ENCODE measurements at regions not wholly inside any gene's neighbourhood (a gene's known extent, or its start where the extent isn't known, plus 50 kb on each side); places are given as distances from the start of the nearest gene placed in this dataset.
"Not testable (repeated sequence)": the region's sequence is repeated elsewhere in the genome, so short reads cannot be mapped to it uniquely, and the experiment has no call there.

DNA sequence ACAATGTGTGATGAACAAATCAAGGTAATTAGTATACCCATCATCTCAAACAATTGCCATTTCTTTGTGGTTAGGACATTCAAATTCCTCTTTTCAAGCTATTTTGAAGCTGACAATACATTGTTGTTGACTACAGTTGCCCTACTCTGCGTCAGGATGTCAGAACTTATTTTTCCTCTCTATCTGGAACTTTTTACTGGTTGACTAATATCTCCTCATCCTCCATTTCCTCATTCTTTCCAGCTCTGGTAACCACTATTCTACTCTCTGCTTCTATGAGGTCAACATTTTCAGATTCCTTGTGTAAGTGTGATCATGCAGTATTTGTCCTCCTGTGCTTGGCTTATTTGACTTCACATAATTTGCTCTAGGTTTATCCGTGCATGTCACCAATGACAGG lies 240.5 kb upstream of the HS3ST1 start:
- Histone ChIP-seq H3K27ac (ENCODE audit: insufficient read depth, low read length, poor library complexity, severe bottlenecking) (no peak overlapping the region), H3K4me3 (ENCODE audit: insufficient read depth, low read depth, low read length, poor library complexity, severe bottlenecking) (no peak overlapping the region), H3K27me3 (replicated peaks; ENCODE audit: control insufficient read depth, insufficient read depth, low read length, poor library complexity, severe bottlenecking) (no peaks in the 10 kb centered on the region), H3K36me3 (ENCODE audit: control insufficient read depth, insufficient read depth, low read length) (no peaks in the 10 kb centered on the region), H3K9me3 (ENCODE audit: control insufficient read depth, low read length) (no peaks in the 10 kb centered on the region), H3K4me1 (ENCODE audit: control insufficient read depth, insufficient read depth, low read length, poor library complexity, severe bottlenecking) (no peaks in the 10 kb centered on the region)
- DNase-seq = no peak

DNA sequence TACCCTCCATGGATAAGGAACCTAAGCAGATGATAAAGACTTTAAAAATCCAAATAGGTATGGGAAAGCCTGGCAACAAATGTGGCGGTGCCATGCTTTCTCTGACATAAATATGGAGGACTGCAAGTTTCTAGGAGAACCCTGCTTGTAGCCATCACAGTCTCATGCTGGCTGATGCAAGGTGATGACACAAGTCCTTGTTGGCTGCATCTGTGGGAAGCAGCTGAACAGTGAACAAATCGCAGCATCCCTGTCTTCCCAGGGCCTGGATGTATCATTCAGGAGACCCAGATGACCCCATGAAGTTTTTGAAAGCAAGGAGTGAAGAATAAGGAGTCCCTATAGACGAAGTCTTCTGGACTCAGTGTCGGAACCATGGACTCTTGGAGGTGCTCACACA lies 234.4 kb upstream of the HS3ST1 start:
- Histone ChIP-seq H3K4me3 (ENCODE audit: insufficient read depth, low read depth, low read length, poor library complexity, severe bottlenecking) (no peak overlapping the region), H3K27ac (ENCODE audit: insufficient read depth, low read length, poor library complexity, severe bottlenecking) (no peak overlapping the region), H3K9me3 (ENCODE audit: control insufficient read depth, low read length) (no peaks in the 10 kb centered on the region), H3K27me3 (replicated peaks; ENCODE audit: control insufficient read depth, insufficient read depth, low read length, poor library complexity, severe bottlenecking) (no peaks in the 10 kb centered on the region), H3K36me3 (ENCODE audit: control insufficient read depth, insufficient read depth, low read length) (no peaks in the 10 kb centered on the region), H3K4me1 (ENCODE audit: control insufficient read depth, insufficient read depth, low read length, poor library complexity, severe bottlenecking) (no peaks in the 10 kb centered on the region)
- no peak for DNase-seq

DNA sequence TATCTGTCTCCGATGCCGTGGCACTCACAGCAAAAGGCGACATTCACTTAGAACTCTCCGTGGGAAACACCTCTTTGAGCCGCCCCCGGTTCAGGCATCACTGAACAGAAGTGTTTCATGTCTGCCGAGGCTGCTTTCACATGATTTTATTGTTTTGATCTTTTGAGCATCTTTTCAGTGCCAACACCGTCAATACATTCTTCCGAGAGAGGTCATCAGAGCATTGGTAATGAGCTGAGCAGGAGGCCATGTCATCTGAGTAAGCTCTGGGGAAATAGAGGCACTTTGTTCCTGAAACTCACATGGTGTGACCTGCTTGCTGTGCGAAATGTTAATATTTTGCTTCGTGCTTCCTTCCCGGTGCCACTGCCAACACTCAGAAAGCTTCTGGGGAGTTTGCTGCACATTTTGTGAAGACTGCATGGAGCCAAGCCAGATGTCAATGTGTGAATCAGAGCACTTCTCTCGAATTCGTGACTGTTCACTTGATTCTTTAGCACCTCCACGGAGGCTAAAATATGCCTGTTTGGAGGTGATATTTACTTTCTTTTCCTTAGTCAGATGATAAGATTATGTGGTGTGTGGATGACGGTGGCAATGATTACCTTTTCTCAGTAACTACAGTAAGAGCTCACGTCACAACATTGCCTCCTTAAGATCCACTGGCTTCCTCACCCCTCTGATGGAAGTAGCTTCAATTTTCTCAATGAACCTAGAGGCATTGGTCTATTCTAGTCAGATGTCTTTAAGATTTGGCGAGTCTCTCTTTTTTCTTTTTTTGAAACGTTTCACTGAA lies 222.3 kb upstream of the HS3ST1 start:
- Histone ChIP-seq H3K4me3 (ENCODE audit: insufficient read depth, low read depth, low read length, poor library complexity, severe bottlenecking) (no peak overlapping the region), H3K4me1 (ENCODE audit: control insufficient read depth, insufficient read depth, low read length, poor library complexity, severe bottlenecking) (no peaks in the 10 kb centered on the region), H3K36me3 (ENCODE audit: control insufficient read depth, insufficient read depth, low read length) (no peaks in the 10 kb centered on the region), H3K9me3 (ENCODE audit: control insufficient read depth, low read length) (no peaks in the 10 kb centered on the region), H3K27me3 (replicated peaks; ENCODE audit: control insufficient read depth, insufficient read depth, low read length, poor library complexity, severe bottlenecking) (peaks cover under 1% of the 10 kb centered on the region), H3K27ac (ENCODE audit: insufficient read depth, low read length, poor library complexity, severe bottlenecking) (no peak overlapping the region)
- no peak for DNase-seq

DNA sequence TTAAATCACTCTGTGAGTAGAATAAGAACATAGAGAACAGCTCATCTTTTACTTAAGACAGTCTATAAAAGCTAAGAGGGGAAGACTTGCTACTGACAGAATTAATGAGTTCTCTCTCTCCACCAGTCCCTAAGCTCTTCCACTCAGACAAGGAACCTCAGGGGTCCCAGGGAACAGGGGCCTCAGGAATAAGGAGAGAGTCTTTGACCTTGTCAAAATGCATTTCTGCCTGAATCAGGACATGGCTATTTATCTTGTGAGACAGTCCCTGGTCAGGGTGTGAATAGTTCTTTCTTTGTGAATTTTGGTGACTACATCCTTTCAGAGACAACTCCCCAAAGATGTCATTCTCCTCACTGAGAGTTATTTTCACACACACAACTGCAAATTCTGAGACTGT lies 218.7 kb upstream of the HS3ST1 start:
- Histone ChIP-seq H3K27ac (ENCODE audit: insufficient read depth, low read length, poor library complexity, severe bottlenecking) (no peak overlapping the region), H3K27me3 (replicated peaks; ENCODE audit: control insufficient read depth, insufficient read depth, low read length, poor library complexity, severe bottlenecking) (peaks cover 3% of the 10 kb centered on the region), H3K9me3 (ENCODE audit: control insufficient read depth, low read length) (no peaks in the 10 kb centered on the region), H3K4me1 (ENCODE audit: control insufficient read depth, insufficient read depth, low read length, poor library complexity, severe bottlenecking) (no peaks in the 10 kb centered on the region), H3K4me3 (ENCODE audit: insufficient read depth, low read depth, low read length, poor library complexity, severe bottlenecking) (no peak overlapping the region), H3K36me3 (ENCODE audit: control insufficient read depth, insufficient read depth, low read length) (no peaks in the 10 kb centered on the region)
- DNase-seq = no peak

GRCh38 chr4:11643081-11643480 lies 214.4 kb upstream of the HS3ST1 start:
- not testable (repeated sequence) for DNase-seq; H3K9me3 ChIP-seq (ENCODE audit: control insufficient read depth, low read length); H3K27me3 ChIP-seq (replicated peaks; ENCODE audit: control insufficient read depth, insufficient read depth, low read length, poor library complexity, severe bottlenecking); H3K36me3 ChIP-seq (ENCODE audit: control insufficient read depth, insufficient read depth, low read length); H3K4me1 ChIP-seq (ENCODE audit: control insufficient read depth, insufficient read depth, low read length, poor library complexity, severe bottlenecking); H3K4me3 ChIP-seq (ENCODE audit: insufficient read depth, low read depth, low read length, poor library complexity, severe bottlenecking); H3K27ac ChIP-seq (ENCODE audit: insufficient read depth, low read length, poor library complexity, severe bottlenecking)

GRCh38 chr4:11640584-11640983 lies 211.9 kb upstream of the HS3ST1 start:
- Histone ChIP-seq H3K4me3 (ENCODE audit: insufficient read depth, low read depth, low read length, poor library complexity, severe bottlenecking) (no peak overlapping the region), H3K36me3 (ENCODE audit: control insufficient read depth, insufficient read depth, low read length) (no peaks in the 10 kb centered on the region), H3K9me3 (ENCODE audit: control insufficient read depth, low read length) (no peaks in the 10 kb centered on the region), H3K27ac (ENCODE audit: insufficient read depth, low read length, poor library complexity, severe bottlenecking) (no peak overlapping the region), H3K27me3 (replicated peaks; ENCODE audit: control insufficient read depth, insufficient read depth, low read length, poor library complexity, severe bottlenecking) (no peaks in the 10 kb centered on the region), H3K4me1 (ENCODE audit: control insufficient read depth, insufficient read depth, low read length, poor library complexity, severe bottlenecking) (no peaks in the 10 kb centered on the region)
- no peak for DNase-seq

DNA sequence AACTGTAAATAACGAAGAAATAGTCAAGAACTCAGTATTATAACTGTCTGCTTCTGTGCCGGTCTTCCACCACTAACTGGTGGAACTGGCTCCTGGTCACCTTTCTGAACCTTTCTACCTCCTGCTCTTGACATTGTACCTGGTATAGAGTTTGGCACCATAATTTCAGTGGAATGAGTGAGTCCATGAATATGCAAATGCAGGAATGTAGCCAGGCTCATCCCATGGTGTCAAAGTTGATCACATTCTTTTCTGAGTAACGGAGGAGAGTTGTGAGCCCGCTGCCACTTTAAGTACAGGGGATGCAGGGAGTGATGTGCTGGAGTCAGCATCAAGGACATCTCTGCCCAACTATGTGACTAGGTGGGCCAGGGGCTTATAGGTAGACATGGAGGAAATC lies 207.9 kb upstream of the HS3ST1 start:
- H3K9me3 ChIP-seq (ENCODE audit: control insufficient read depth, low read length) = no peaks in the 10 kb centered on the region
- no peaks in the 10 kb centered on the region for H3K4me1 ChIP-seq (ENCODE audit: control insufficient read depth, insufficient read depth, low read length, poor library complexity, severe bottlenecking)
- H3K27me3 ChIP-seq (replicated peaks; ENCODE audit: control insufficient read depth, insufficient read depth, low read length, poor library complexity, severe bottlenecking) = no peaks in the 10 kb centered on the region
- DNase-seq = no peak
- H3K4me3 ChIP-seq (ENCODE audit: insufficient read depth, low read depth, low read length, poor library complexity, severe bottlenecking) = no peak overlapping the region
- no peak overlapping the region for H3K27ac ChIP-seq (ENCODE audit: insufficient read depth, low read length, poor library complexity, severe bottlenecking)
- no peaks in the 10 kb centered on the region for H3K36me3 ChIP-seq (ENCODE audit: control insufficient read depth, insufficient read depth, low read length)

- H3K27ac ChIP-seq (ENCODE audit: insufficient read depth, low read length, poor library complexity, severe bottlenecking) = no peak overlapping the region
- DNase-seq = no peak
- H3K4me3 ChIP-seq (ENCODE audit: insufficient read depth, low read depth, low read length, poor library complexity, severe bottlenecking) = no peak overlapping the region
- no peaks in the 10 kb centered on the region for H3K36me3 ChIP-seq (ENCODE audit: control insufficient read depth, insufficient read depth, low read length)
- no peaks in the 10 kb centered on the region for H3K4me1 ChIP-seq (ENCODE audit: control insufficient read depth, insufficient read depth, low read length, poor library complexity, severe bottlenecking)
- no peaks in the 10 kb centered on the region for H3K9me3 ChIP-seq (ENCODE audit: control insufficient read depth, low read length)
- no peaks in the 10 kb centered on the region for H3K27me3 ChIP-seq (replicated peaks; ENCODE audit: control insufficient read depth, insufficient read depth, low read length, poor library complexity, severe bottlenecking)
These were observed 207.3 kb upstream of the HS3ST1 start for GRCh38 chr4:11636031-11636430.

- Histone ChIP-seq H3K4me1 (ENCODE audit: control insufficient read depth, insufficient read depth, low read length, poor library complexity, severe bottlenecking) (no peaks in the 10 kb centered on the region), H3K27me3 (replicated peaks; ENCODE audit: control insufficient read depth, insufficient read depth, low read length, poor library complexity, severe bottlenecking) (no peaks in the 10 kb centered on the region), H3K36me3 (ENCODE audit: control insufficient read depth, insufficient read depth, low read length) (no peaks in the 10 kb centered on the region), H3K4me3 (ENCODE audit: insufficient read depth, low read depth, low read length, poor library complexity, severe bottlenecking) (no peak overlapping the region), H3K9me3 (ENCODE audit: control insufficient read depth, low read length) (no peaks in the 10 kb centered on the region), H3K27ac (ENCODE audit: insufficient read depth, low read length, poor library complexity, severe bottlenecking) (no peak overlapping the region)
- DNase-seq = no peak
These were observed 206.6 kb upstream of the HS3ST1 start for GRCh38 chr4:11635342-11635741.

GRCh38 chr4:11634283-11634682 lies 205.6 kb upstream of the HS3ST1 start:
- peaks cover 2% of the 10 kb centered on the region for H3K27me3 ChIP-seq (replicated peaks; ENCODE audit: control insufficient read depth, insufficient read depth, low read length, poor library complexity, severe bottlenecking)

More at GRCh38 chr4:11634283-11634682, 205.6 kb upstream of the HS3ST1 start:
- Histone ChIP-seq H3K27ac (ENCODE audit: insufficient read depth, low read length, poor library complexity, severe bottlenecking) (no peak overlapping the region), H3K36me3 (ENCODE audit: control insufficient read depth, insufficient read depth, low read length) (no peaks in the 10 kb centered on the region), H3K9me3 (ENCODE audit: control insufficient read depth, low read length) (no peaks in the 10 kb centered on the region), H3K4me1 (ENCODE audit: control insufficient read depth, insufficient read depth, low read length, poor library complexity, severe bottlenecking) (no peaks in the 10 kb centered on the region), H3K4me3 (ENCODE audit: insufficient read depth, low read depth, low read length, poor library complexity, severe bottlenecking) (no peak overlapping the region)
- no peak for DNase-seq

All from effector memory CD4-positive, alpha-beta T cell (primary cell).